ENCODE measurements at regions not wholly inside any gene's neighbourhood (a gene's known extent, or its start where the extent isn't known, plus 50 kb on each side); places are given as distances from the start of the nearest gene placed in this dataset.

DNA sequence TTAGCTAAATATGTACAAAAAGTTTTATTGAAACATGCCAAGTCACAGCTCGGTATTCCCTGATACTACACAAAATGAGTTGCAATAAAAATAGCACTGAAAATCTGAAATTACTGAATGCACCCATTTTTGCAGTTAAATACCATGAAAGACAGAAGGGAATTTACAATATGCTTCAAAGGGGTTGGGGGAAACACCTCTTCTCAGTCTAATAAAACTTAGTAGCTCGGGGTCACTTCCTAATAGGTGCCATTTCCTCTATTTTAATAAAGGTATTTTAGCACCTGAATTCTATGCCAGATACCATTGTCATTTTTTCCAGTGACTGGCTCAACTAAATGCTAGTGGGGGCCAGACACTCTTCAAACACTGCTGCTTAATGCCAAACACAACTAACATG lies 204.1 kb upstream of the MEF2C start:
- no peak overlapping the region for H2BK15ac ChIP-seq (ENCODE audit: low read depth, low read length)
- no peak overlapping the region for H3K27ac ChIP-seq (ENCODE audit: insufficient read depth, low read length)
- CTCF ChIA-PET, result no interaction called here
- no peak overlapping the region for H2BK120ac ChIP-seq (ENCODE audit: low read depth, low read length)
- no peak overlapping the region for H2BK20ac ChIP-seq (ENCODE audit: low read depth, low read length)
- no peak overlapping the region for H3K9ac ChIP-seq (ENCODE audit: low read depth, low read length)
- no peaks in the 10 kb centered on the region for H3K79me1 ChIP-seq (ENCODE audit: low read depth in 1 of 2, low read length in 2 of 2)
- TF ChIP-seq MAZ (IDR thresholded peaks at IDR 0.05; ENCODE audit: borderline replicate concordance, low read depth, low read length) (no peak), RFX5 (IDR thresholded peaks at IDR 0.05; ENCODE audit: low read depth, low read length) (no peak)
- TF ChIP-seq, protein P1, sequence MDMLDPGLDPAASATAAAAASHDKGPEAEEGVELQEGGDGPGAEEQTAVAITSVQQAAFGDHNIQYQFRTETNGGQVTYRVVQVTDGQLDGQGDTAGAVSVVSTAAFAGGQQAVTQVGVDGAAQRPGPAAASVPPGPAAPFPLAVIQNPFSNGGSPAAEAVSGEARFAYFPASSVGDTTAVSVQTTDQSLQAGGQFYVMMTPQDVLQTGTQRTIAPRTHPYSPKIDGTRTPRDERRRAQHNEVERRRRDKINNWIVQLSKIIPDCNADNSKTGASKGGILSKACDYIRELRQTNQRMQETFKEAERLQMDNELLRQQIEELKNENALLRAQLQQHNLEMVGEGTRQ (IDR thresholded peaks at IDR 0.05; ENCODE audit: low read depth, low read length), result no peak
- no peak overlapping the region for H3K4me2 ChIP-seq (ENCODE audit: low read depth, low read length)
- H2AK9ac ChIP-seq (replicated peaks; ENCODE audit: low read depth, low read length, poor library complexity), result no peak overlapping the region
- no peaks in the 10 kb centered on the region for H3K9me3 ChIP-seq (ENCODE audit: control insufficient read depth, insufficient read depth, low read length)
- no peak overlapping the region for H3K56ac ChIP-seq (ENCODE audit: extremely low read depth, insufficient read depth, low read length)
- H2AK5ac ChIP-seq (ENCODE audit: low read depth, low read length), result no peak overlapping the region
- ATAC-seq (ENCODE audit: low read depth), result no peak
- no peak overlapping the region for H3K14ac ChIP-seq (replicated peaks; ENCODE audit: low read depth, low read length)
- in situ Hi-C loops (cut with MboI; ENCODE audit: low sequenced_read_pairs), result no loop called here
- DNase-seq, result no peak
- H3K27me3 ChIP-seq (ENCODE audit: control insufficient read depth, insufficient read depth, low read length), result no peaks in the 10 kb centered on the region
- no peak overlapping the region for H4K8ac ChIP-seq (ENCODE audit: low read depth in 2 of 2, low read length in 2 of 2)
- H3K36me3 ChIP-seq (ENCODE audit: control insufficient read depth, insufficient read depth, low read length), result no peaks in the 10 kb centered on the region
- BruUV-seq (replicated peaks), result no TSS peak
- H4K91ac ChIP-seq (ENCODE audit: insufficient read depth, low read depth, low read length), result no peak overlapping the region
- POLR2A ChIA-PET (ENCODE audit: unreplicated experiment), result no interaction called here
- no peaks in the 10 kb centered on the region for H3K4me1 ChIP-seq (ENCODE audit: control insufficient read depth, insufficient read depth, low read length)
- H2BK5ac ChIP-seq (ENCODE audit: low read depth, low read length, poor library complexity, severe bottlenecking), result no peak overlapping the region
- H3K18ac ChIP-seq (ENCODE audit: low read depth, low read length), result no peak overlapping the region
- no peak overlapping the region for H3K4me3 ChIP-seq (ENCODE audit: insufficient read depth, low read depth, low read length)
- no peak overlapping the region for H4K5ac ChIP-seq (ENCODE audit: low read depth, low read length)
- H4K20me1 ChIP-seq (ENCODE audit: insufficient read depth, low read length), result no peaks in the 10 kb centered on the region
- no CpG with 5 or more reads among the region's 2 CpGs for WGBS, 2 experiments (ENCODE audit: extremely low coverage in 2 of 2, insufficient read length in 1 of 2)
- H2AFZ ChIP-seq (replicated peaks; ENCODE audit: low read length, poor library complexity), result no peak overlapping the region
- dilution Hi-C loops (cut with HindIII; ENCODE audit: low sequenced_read_pairs, unreplicated experiment), result no loop called here
- intact Hi-C loops (cut with micrococcal nuclease), result no loop called here
- H3K23ac ChIP-seq (ENCODE audit: low read depth, low read length), result no peak overlapping the region
- H3K9me1 ChIP-seq (ENCODE audit: insufficient read depth, low read length), result no peaks in the 10 kb centered on the region
- H3K4ac ChIP-seq (ENCODE audit: low read depth, low read length), result no peak overlapping the region
